NCI-H2107 treated with DMSO at 0.1 percent for 48 hours (cell line): ENCODE measurements at regions not wholly inside any gene's neighbourhood (a gene's known extent, or its start where the extent isn't known, plus 50 kb on each side); places are given as distances from the start of the nearest gene placed in this dataset.
A peak's percentile ranks its signal among the peaks of the same experiment; 100 is the strongest.
"Not testable (repeated sequence)": the region's sequence is repeated elsewhere in the genome, so short reads cannot be mapped to it uniquely, and the experiment has no call there.

ENCODE experiments used
- DNase-seq: peaks from one replicate; lab custom pipeline; 2025; ENCODE audit not compliant: unreplicated experiment; lab: John Stamatoyannopoulos, UW

DNA sequence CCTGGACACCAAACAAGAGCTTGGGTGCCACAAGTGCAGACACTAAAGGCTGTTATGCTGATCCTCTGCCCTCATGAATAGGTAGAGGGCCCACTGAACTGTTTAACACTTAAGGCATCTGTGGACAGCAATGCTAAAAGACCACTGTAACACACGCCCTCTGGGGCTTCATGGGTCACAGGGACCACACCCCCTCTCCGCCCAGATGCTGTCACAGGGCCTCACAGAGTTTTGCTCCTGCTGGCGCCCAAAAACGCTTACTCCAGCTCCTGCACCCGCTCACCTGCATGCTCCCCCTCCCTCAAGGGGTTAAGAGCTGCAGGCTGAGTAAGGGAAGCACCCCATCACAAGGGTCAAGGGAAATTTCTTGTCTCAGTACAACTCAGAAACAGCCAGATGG lies 141.8 kb upstream of the NUDT4 start:
- DNase-seq = no peak

DNA sequence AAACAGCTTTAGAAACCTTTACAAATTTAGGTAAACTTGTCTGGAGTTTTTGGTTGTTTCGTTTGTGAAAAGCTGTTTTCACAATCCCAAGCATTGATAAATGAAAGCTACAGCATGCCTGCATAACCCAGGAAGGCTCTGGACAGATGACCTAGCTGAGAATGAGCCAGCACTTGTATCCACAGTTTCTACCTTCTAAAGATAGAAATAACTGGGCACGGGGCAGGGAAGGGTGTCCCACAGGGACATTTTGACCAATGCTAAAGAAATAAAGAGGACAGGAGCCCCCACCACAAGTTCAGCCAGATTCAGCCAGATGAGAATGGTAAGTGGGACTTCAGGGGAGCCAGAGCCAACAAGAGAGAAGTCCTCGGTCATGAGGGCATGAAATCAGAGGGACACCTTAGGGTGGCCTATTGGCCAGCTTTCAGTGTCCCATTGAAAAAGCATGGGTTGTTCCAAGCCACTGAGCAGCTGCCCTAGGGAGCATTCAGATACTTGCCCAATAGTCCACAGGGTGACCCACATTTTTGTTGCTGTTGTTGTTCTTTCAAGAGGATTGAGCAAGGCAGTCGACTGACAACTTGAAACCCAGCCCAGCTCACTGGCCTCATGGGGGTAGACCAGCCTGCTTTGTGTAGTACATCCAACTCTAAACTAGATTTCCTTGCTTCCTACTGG lies 140.3 kb upstream of the NUDT4 start:
- DNase-seq = no peak

GRCh38 chr12:93238512-93239262 lies 139.0 kb upstream of the NUDT4 start:
- DNase-seq = not testable (repeated sequence)

- not testable (repeated sequence) for DNase-seq
Measured at GRCh38 chr12:93239789-93240188, 137.9 kb upstream of the NUDT4 start.

- DNase-seq = no peak
Measured at GRCh38 chr12:93242154-93242972, 135.4 kb upstream of the NUDT4 start.

- DNase-seq = no peak
Measured at GRCh38 chr12:93243382-93243688, 134.4 kb upstream of the NUDT4 start.

- DNase-seq = no peak
Measured at GRCh38 chr12:93243689-93244513, 133.8 kb upstream of the NUDT4 start.

DNA sequence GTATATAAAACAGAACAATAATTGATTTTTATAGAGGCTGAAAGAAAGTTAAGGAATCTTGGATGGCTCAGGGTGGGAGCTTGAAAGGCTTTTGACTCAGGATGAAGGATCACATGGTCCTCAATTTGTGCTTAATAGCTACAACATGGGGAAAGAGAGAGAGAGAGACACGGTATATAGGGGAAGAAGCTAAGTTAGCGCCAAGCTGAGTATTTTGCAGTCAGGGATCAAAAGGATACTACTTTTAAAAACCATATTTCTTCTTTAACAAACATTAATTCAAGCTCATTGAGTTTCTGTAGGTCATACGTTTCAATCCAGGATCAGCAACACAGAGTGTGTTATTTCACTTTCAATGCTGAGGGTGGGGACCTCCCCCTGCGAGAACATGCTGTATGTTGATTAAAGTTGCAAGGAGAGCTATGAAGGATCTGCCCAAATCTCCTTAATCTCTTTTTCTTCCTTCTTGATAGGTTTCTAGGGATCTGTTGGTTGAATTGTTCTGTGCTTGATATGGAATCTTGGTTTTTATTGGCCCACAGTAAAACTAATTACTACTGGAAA lies 133.1 kb upstream of the NUDT4 start:
- no peak for DNase-seq

GRCh38 chr12:93245543-93245942 lies 132.2 kb upstream of the NUDT4 start:
- peak; percentile 11 for DNase-seq

- DNase-seq = no peak
Measured at GRCh38 chr12:93247313-93247991, 130.3 kb upstream of the NUDT4 start.

GRCh38 chr12:93252221-93252620 lies 125.5 kb upstream of the NUDT4 start:
- DNase-seq = no peak

- DNase-seq = no peak
Measured at GRCh38 chr12:93254911-93255310, 122.8 kb upstream of the NUDT4 start.

DNA sequence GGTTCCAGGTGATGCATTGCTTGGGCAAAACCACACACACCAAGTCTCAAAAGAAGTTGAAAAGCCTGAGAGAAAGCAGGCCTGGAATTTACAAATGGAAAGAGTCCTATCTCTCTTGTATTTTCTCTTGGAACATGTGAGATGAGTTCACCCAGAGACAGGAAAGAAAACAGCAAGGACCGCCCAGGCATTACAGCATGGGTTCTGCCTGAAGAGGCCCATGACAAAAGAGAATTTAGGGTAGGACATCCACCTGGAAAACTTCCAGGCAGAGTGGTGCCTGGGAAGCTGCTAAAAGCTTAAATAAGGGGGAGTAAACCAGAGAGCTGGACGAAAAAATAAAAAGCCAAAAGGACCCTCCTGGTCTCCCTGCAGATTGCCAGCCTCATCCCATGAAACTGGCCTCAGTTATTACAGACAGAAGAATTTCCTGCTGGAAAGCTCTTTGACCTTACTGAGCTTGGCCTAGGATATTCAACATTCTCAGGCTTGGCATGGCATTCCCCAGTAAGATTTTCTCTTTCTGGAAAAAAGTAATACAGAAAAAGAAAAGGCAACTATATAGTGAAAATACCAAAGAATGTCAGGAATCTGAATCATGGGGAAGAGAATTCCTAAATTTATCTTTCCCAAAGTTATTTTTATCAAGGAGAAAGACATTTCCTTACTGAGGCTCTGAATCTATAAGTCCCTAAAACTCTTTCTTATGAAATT lies 121.3 kb upstream of the NUDT4 start:
- DNase-seq = no peak

DNA sequence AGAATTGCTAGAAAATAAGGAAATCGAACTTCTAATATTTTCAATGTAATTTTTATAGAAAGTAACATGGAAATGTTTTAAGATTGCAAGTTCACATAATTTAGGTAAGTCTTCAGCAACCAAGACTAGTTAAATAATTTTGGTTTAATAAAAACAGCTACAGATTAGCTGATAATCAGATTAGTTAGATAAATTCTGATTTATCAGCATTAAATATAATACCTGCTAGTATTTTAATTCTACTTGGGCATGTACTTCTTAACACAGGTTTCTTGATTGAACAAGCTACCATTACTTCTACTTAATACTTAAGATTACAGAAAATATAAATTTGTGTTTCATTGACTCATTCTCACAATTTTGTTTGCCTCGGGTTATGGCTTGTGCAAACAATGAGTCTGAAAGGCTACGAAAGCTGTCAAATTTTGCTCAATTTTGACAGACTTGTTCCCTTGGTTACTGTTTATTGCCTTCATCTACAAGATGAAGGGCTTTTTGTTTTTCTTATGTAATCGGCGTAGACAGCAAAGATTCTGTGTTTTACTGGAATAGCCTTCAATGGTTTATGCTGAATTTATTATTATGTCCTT lies 116.1 kb upstream of the NUDT4 start:
- no peak for DNase-seq

DNA sequence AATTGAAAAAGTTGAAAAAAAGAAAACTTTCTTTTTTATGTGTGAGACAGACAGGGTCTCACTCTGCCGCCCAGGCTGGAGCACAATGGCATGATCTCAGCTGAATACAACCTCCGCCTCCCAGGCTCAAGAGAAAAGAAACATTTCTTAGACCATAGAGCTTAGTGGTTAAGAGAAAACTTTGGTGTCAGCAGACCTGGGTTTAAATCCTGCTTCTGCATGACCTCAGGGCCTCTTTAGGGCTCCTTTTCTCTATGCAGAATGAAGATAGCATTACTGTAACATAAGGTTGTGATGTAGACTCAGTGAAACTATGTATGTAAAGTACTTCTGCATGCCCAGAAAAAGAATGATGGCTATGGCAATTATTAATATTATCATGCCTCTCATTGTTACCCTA lies 104.7 kb upstream of the NUDT4 start:
- DNase-seq = no peak

- DNase-seq = no peak
Measured at GRCh38 chr12:93273834-93274564, 103.7 kb upstream of the NUDT4 start.

DNA sequence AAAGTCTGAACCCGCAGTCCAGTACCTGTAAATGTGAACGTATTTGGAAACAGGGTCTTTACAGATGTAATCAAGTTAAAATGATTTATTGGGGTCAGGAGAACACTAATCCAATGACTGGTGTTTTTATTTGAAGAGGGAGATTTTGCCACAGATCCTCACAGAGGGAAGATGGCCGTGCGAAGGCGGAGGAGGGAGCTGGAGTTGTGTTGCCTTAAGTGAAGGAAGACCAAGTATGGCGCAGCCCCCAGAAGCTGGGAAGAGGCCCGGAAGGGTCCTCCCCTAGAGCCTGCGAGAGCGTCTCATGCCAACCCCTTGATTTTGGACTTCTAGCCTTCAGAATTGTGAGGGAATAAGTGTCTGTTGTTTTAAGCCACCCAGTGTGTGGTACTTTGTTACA lies 102.8 kb upstream of the NUDT4 start:
- DNase-seq = no peak

GRCh38 chr12:93275589-93275988 lies 102.1 kb upstream of the NUDT4 start:
- no peak for DNase-seq
